Cardiac muscle cell (in vitro differentiated cells and primary cell): ENCODE measurements at regions not wholly inside any gene's neighbourhood (a gene's known extent, or its start where the extent isn't known, plus 50 kb on each side); places are given as distances from the start of the nearest gene placed in this dataset.

Source experiments
- DNase-seq, 2 donors: peaks; one replicate each; pipeline versions ENCODE4 v3.0.0 to v3.0.0-alpha.2; 2010 to 2017; ENCODE audit warnings: low read depth in 1 of 2, low spot score in 1 of 2
- H3K27ac ChIP-seq: fragments of 200-600 bp; sonication (generic); 2 replicates; pipeline ENCODE4 v1.5.1; 2016
- H3K27me3 ChIP-seq: fragments of 200-600 bp; sonication (generic); 2 replicates; pipeline ENCODE4 v1.6.0; 2016; ENCODE audit warnings: control low read depth
- H3K36me3 ChIP-seq: fragments of 200-600 bp; sonication (generic); 2 replicates; pipeline ENCODE4 v1.5.1; 2016; ENCODE audit warnings: control low read depth
- H3K4me1 ChIP-seq: fragments of 200-600 bp; sonication (generic); 2 replicates; pipeline ENCODE4 v1.8.1; 2017; ENCODE audit warnings: low read depth, mild to moderate bottlenecking, mixed run types
- H3K4me3 ChIP-seq: fragments of 200-600 bp; sonication (generic); 2 replicates; pipeline ENCODE4 v1.5.1; 2016; ENCODE audit warnings: mild to moderate bottlenecking
- H3K9me3 ChIP-seq: fragments of 200-600 bp; sonication (generic); 2 replicates; pipeline ENCODE4 v1.5.1; 2017; ENCODE audit warnings: low read depth, mild to moderate bottlenecking, control low read depth
- TF ChIP-seq, protein P1 (sequence below): IDR thresholded peaks from 2 replicates; pipeline ENCODE4 v1.5.1; 2012; ENCODE audit warnings: low read depth, mild to moderate bottlenecking, low read length

DNA sequence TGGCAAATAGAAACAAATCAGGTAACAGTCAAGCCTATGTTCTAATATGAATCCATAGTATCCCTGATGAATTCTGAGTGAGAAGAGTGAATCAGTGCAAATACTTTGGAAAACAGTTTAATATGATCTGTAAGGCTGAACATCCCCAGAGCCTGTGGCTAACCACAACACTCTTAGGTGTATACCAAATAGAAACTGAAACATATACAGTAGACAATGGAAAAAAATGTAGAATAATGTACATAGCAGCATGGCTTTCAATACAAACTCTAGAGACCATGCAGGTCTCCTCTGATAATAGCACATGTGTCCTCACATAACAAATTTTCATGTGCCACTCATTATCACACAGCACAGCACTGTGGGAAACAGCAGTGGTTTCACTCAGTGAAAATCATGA lies 513.6 kb downstream of the CDY2B start:
- Histone ChIP-seq H3K27ac (no peak overlapping the region), H3K36me3 (no peaks in the 10 kb centered on the region), H3K4me1 (no peaks in the 10 kb centered on the region), H3K9me3 (no peaks in the 10 kb centered on the region), H3K4me3 (no peak overlapping the region), H3K27me3 (no peaks in the 10 kb centered on the region)
- TF ChIP-seq, protein P1, sequence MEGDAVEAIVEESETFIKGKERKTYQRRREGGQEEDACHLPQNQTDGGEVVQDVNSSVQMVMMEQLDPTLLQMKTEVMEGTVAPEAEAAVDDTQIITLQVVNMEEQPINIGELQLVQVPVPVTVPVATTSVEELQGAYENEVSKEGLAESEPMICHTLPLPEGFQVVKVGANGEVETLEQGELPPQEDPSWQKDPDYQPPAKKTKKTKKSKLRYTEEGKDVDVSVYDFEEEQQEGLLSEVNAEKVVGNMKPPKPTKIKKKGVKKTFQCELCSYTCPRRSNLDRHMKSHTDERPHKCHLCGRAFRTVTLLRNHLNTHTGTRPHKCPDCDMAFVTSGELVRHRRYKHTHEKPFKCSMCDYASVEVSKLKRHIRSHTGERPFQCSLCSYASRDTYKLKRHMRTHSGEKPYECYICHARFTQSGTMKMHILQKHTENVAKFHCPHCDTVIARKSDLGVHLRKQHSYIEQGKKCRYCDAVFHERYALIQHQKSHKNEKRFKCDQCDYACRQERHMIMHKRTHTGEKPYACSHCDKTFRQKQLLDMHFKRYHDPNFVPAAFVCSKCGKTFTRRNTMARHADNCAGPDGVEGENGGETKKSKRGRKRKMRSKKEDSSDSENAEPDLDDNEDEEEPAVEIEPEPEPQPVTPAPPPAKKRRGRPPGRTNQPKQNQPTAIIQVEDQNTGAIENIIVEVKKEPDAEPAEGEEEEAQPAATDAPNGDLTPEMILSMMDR, result no peak
- DNase-seq, result no peak

GRCh38 chrY:17339028-17339427 lies 541.0 kb downstream of the CDY2B start:
- no peaks in the 10 kb centered on the region for H3K36me3 ChIP-seq
- DNase-seq, result no peak
- no peak overlapping the region for H3K4me3 ChIP-seq
- no peak overlapping the region for H3K27ac ChIP-seq
- H3K4me1 ChIP-seq, result no peaks in the 10 kb centered on the region
- TF ChIP-seq, protein P1, result no peak
- H3K27me3 ChIP-seq, result no peaks in the 10 kb centered on the region
- no peaks in the 10 kb centered on the region for H3K9me3 ChIP-seq

GRCh38 chrY:17330733-17331132 lies 549.3 kb downstream of the CDY2B start:
- Histone ChIP-seq H3K27me3 (no peaks in the 10 kb centered on the region), H3K4me1 (no peaks in the 10 kb centered on the region), H3K36me3 (no peaks in the 10 kb centered on the region), H3K9me3 (no peaks in the 10 kb centered on the region), H3K27ac (no peak overlapping the region), H3K4me3 (no peak overlapping the region)
- TF ChIP-seq, protein P1, result no peak
- no peak for DNase-seq

DNA sequence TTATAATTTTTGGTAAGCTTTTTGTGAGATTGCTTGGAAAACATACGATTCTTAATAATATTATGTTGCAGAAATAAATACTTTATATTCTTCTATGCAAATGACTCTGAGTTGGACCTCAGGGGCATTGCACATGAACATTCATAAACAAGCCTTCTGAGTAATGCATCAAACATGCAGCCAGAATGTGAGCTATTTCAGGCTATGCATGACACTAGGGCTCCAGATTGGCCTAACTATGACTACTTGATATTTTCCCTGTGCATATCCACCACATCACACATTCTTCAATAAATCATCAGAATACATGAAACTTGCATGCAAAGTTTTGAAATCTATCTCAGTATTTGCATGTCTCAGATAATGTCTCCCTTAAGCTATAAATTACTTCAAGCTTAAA lies 560.1 kb downstream of the CDY2B start:
- Histone ChIP-seq H3K4me1 (no peaks in the 10 kb centered on the region), H3K27ac (no peak overlapping the region), H3K9me3 (no peaks in the 10 kb centered on the region), H3K4me3 (no peak overlapping the region), H3K36me3 (no peaks in the 10 kb centered on the region), H3K27me3 (no peaks in the 10 kb centered on the region)
- TF ChIP-seq, protein P1, result no peak
- DNase-seq, result no peak

GRCh38 chrY:17318631-17319030 lies 561.4 kb downstream of the CDY2B start:
- Histone ChIP-seq H3K9me3 (no peaks in the 10 kb centered on the region), H3K4me3 (no peak overlapping the region), H3K36me3 (no peaks in the 10 kb centered on the region), H3K27ac (no peak overlapping the region), H3K27me3 (no peaks in the 10 kb centered on the region), H3K4me1 (no peaks in the 10 kb centered on the region)
- TF ChIP-seq, protein P1, result no peak
- no peak for DNase-seq

DNA sequence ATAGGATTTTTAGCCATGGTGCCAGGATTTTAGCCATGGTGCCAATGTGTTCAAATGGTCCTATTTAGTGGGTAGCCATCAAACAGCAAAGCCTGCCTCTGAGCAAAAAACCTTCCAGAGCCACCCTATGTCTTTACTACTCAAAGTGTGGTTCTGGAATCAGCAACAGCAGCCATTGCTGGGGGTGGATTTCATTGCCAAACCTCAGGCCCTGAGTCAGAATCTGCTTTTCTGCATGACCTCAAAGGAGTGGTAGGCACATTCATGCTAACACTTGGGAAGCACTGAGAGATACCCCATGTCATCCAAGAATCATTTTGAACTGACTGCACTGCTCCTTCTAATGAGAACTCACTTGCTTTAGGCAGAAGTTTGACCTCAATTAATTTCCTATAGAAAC lies 603.0 kb downstream of the CDY2B start:
- H3K4me1 ChIP-seq, result no peaks in the 10 kb centered on the region
- H3K4me3 ChIP-seq, result no peak overlapping the region

More for the DNA sequence above, 603.0 kb downstream of the CDY2B start:
- Histone ChIP-seq H3K36me3 (no peaks in the 10 kb centered on the region), H3K9me3 (no peaks in the 10 kb centered on the region), H3K27me3 (no peaks in the 10 kb centered on the region), H3K27ac (no peak overlapping the region)
- TF ChIP-seq, protein P1, result no peak
- no peak for DNase-seq
